ENCODE measurements at regions not wholly inside any gene's neighbourhood (a gene's known extent, or its start where the extent isn't known, plus 50 kb on each side); places are given as distances from the start of the nearest gene placed in this dataset.
"Not testable (repeated sequence)": the region's sequence is repeated elsewhere in the genome, so short reads cannot be mapped to it uniquely, and the experiment has no call there.

GRCh38 chr6:112967974-112968373 is 620.8 kb downstream of the RFPL4B start:
- no peak for ATAC-seq
- intact Hi-C loops (cut with DNase I, micrococcal nuclease): no loop called here

DNA sequence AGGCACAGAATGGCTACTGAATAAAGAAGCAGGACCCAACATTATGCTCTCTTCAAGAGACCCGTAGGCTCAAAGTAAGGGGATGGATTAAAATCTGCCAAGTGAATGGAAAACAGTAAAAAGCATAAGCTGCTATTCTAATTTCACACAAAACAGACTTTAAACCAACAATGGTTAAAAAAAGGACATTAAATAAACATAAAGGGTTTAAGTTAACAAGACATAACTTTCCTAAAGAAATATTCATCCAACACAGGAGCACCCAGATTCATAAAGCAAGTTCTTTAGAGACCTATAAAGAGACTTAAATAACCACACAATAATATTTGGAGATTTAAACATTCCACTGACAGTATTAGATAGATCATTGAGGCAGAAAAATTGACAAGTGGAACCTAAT is 624.5 kb downstream of the RFPL4B start:
- no peak for ATAC-seq
- DNase-seq: no peak
- intact Hi-C loops (cut with DNase I, micrococcal nuclease): no loop called here

More at GRCh38 chr6:112967974-112968373, 620.8 kb downstream of the RFPL4B start:
- no peak for DNase-seq

GRCh38 chr6:112974931-112975330 is 627.8 kb downstream of the RFPL4B start:
- DNase-seq; ATAC-seq; intact Hi-C loops (cut with DNase I, micrococcal nuclease): not testable (repeated sequence)

GRCh38 chr6:112976579-112976978 is 629.4 kb downstream of the RFPL4B start:
- intact Hi-C loops (cut with DNase I, micrococcal nuclease); DNase-seq: not testable (repeated sequence)
- ATAC-seq: peak; percentile 76

- DNase-seq: no peak
- intact Hi-C loops (cut with DNase I, micrococcal nuclease): no loop called here
- ATAC-seq: peak; percentile 79
Observed at GRCh38 chr6:112979830-112980229, 632.7 kb downstream of the RFPL4B start.

GRCh38 chr6:112980676-112981075 is 633.5 kb downstream of the RFPL4B start:
- DNase-seq: no peak
- ATAC-seq: no peak
- intact Hi-C loops (cut with DNase I, micrococcal nuclease): no loop called here

GRCh38 chr6:112983713-112984261 is 636.7 kb downstream of the RFPL4B start:
- intact Hi-C loops (cut with DNase I, micrococcal nuclease): no loop called here
- DNase-seq (no peak), ATAC-seq (peak; percentile 80)

DNA sequence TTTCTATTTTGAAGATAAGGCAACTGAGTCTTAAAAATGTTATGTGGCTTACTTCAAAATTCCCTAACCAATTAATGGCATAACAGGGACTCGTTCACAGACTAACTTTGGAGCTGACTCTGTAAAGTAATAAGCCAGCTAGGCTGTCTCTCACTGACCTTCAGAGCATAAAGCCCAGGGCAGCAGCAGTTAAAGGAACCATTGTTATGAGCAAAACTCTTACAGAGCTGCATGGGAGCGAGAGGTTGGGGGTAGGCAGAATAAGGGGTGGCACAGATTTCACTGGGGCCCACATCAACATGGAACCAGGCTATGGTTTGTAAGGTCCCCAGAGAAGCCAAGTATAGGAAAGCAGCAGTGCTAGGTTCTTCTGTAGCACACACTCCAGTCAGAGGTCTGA is 637.8 kb downstream of the RFPL4B start:
- intact Hi-C loops (cut with DNase I, micrococcal nuclease): no loop called here
- DNase-seq (no peak), ATAC-seq (no peak)

- no peak for ATAC-seq
- intact Hi-C loops (cut with DNase I, micrococcal nuclease): no loop called here
- no peak for DNase-seq
Observed at GRCh38 chr6:112986321-112986720, 639.2 kb downstream of the RFPL4B start.

- DNase-seq: no peak
- intact Hi-C loops (cut with DNase I, micrococcal nuclease): no loop called here
- no peak for ATAC-seq
Observed at GRCh38 chr6:112988748-112989147, 641.6 kb downstream of the RFPL4B start.

DNA sequence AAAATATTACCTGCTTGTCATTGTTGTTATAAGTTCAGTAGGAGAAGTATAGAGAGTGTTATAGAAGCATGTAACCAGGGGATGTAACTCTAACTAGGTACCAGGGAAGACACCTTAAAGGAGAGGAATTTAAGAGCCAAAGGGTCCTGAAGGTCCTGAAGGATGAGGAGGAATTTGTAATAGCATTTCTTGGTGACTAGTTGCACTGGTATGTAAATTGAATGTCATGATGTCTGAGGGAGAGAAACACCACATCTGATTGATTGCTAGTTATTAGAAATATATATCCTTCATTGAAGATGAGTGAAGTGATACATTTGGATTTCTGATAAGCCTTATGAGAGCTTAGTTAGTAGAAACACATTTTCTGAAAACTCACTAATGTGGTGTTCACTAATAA is 643.8 kb downstream of the RFPL4B start:
- ATAC-seq (no peak), DNase-seq (no peak)
- intact Hi-C loops (cut with DNase I, micrococcal nuclease): no loop called here

GRCh38 chr6:112991912-112992311 is 644.8 kb downstream of the RFPL4B start:
- intact Hi-C loops (cut with DNase I, micrococcal nuclease): no loop called here
- ATAC-seq (no peak), DNase-seq (no peak)

- ATAC-seq: no peak
- no peak for DNase-seq
- intact Hi-C loops (cut with DNase I, micrococcal nuclease): no loop called here
Observed at GRCh38 chr6:112997421-112998085, 650.4 kb downstream of the RFPL4B start.

DNA sequence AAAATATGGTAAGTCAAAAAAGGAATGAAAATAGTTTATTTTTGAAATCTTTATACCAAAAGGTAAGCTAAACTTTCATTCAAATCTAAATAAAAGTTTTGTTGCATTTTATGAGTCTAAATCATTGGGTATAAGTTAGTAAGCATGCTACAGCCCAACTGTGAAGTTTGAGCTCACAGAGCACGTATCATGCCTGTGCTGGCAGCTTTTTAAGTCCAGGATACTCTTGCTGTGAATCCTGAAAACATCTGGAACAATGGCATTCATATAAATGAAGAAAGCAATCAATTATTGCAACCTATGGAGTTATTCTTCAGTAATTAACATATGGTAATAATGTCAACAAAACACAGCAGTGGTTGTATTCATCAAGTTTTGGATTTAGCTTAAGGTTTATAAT is 656.9 kb downstream of the RFPL4B start:
- intact Hi-C loops (cut with DNase I, micrococcal nuclease): no loop called here
- no peak for DNase-seq
- no peak for ATAC-seq

DNA sequence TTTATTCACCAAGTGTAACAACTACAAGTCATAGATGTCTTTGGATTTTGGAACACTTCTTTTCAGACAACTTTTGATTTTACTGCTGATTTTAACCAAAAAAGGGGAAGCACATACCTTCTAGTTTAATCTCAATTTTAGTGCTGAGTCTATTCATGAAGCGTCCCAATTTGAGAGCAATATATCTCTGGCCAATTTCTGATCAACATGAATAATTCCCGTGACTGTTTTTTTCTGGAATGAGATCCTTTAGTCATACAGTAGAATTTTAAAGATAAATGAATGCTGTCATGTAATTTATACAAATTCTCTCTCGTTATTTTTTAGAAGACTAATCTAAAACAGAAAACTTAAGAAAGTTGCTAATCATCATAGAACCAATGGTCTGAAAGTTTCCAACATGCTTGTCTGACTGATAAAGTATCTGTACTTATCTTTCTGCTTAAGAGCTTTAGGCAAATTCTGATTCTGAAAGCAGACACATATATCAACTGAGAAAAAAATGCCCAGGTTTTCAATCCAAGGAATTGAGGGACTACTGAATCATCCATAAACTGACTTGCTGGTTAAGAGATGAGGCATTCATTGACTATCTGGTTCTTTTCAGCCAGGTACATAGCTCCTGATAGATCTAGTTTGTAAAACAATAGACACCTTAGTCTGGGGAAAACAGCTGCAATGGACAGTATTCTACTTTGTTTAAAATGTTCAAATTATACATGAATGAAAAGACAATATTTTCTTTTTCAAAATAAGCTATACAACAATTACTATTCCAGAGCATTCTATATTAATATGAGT is 657.5 kb downstream of the RFPL4B start:
- ATAC-seq (no peak), DNase-seq (no peak)
- intact Hi-C loops (cut with DNase I, micrococcal nuclease): no loop called here

- intact Hi-C loops (cut with DNase I, micrococcal nuclease): no loop called here
- ATAC-seq (peak; percentile 92), DNase-seq (no peak)
Observed at GRCh38 chr6:113006494-113006893, 659.4 kb downstream of the RFPL4B start.

GRCh38 chr6:113009682-113010081 is 662.6 kb downstream of the RFPL4B start:
- DNase-seq: no peak
- no peak for ATAC-seq
- intact Hi-C loops (cut with DNase I, micrococcal nuclease): no loop called here

DNA sequence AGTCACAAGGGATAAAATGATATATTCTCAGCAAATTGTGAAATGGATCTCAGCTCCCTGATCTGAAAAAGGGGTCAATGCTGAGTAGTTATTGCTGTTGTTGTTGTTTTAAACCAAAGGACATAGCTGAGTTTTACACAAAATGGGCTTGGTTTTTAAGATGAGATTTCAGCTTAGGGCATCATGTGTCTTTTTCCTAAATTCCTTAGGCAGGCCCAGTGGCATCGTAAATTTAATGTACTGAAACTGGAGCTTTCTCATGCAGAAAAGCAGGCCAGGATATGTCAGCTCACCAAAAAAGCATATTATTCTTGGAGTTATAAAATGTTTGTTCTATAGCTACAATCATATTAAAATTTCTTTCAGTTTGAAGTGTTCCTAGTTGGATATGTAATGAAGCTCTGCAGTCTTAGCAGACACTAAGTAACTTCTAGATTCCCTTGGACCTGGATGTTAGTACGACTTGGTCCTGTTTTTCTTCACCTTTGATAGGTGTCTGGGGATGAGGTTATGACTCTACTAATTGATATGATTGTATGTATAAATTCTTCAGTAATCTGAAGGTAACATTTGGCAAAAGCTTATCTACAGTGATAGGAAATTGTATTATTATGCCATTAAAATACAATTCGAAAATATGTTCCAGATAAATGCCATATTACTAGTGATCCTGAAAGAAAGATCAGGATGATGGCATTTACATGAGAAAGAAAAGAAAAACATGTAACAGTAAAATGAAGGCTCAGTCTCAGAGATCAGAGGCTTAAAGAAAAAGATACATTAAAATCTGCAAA is 663.3 kb downstream of the RFPL4B start:
- DNase-seq (no peak), ATAC-seq (no peak)
- intact Hi-C loops (cut with DNase I, micrococcal nuclease): no loop called here

GRCh38 chr6:113011389-113011788 is 664.3 kb downstream of the RFPL4B start:
- DNase-seq: no peak
- ATAC-seq: no peak
- intact Hi-C loops (cut with DNase I, micrococcal nuclease): no loop called here
